Fibroblast of villous mesenchyme (primary cell): ENCODE measurements at regions not wholly inside any gene's neighbourhood (a gene's known extent, or its start where the extent isn't known, plus 50 kb on each side); places are given as distances from the start of the nearest gene placed in this dataset.

Experiments
- DNase-seq: peaks from one replicate; pipeline ENCODE4 v3.0.0-alpha.2; 2010; ENCODE audit warnings: low read depth
- H3K4me3 ChIP-seq: 2 replicates; pipeline ENCODE4 v1.5.1; 2011; ENCODE audit warnings: low read depth, mild to moderate bottlenecking, low read length
- TF ChIP-seq, protein P1 (sequence below): IDR thresholded peaks from 2 replicates; pipeline ENCODE4 v1.5.1; 2012; ENCODE audit warnings: low read depth, mild to moderate bottlenecking, low read length; ENCODE audit not compliant: insufficient read depth

DNA sequence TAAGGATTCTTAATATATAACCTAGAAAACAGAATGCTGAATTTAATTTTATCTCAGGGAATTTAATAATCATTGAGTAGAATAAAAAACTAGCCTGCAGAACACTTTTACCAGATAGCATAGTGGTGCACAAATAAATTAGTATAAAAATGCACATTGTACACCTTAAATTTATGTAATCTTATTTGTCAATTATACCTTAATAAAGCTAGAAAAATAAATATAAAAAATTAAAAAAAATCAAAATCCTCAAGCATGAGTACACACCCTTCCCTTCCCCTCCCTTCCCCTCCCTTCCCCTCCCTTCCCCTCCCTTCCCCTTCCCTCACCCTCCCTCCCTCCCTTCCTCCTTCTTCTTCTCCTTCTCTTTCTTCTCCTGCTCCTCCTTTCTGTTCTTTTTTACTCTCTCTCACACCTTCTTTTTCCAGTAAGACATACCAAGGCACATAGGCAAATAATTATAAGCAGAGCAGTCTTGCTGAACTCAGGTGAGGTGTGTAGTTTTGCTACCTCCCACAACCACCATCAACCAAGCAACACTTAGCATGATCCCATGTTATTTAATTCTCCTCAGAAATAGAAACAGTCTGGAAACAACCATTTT, 1395.0 kb downstream of the ZPLD1 start:
- TF ChIP-seq, protein P1, sequence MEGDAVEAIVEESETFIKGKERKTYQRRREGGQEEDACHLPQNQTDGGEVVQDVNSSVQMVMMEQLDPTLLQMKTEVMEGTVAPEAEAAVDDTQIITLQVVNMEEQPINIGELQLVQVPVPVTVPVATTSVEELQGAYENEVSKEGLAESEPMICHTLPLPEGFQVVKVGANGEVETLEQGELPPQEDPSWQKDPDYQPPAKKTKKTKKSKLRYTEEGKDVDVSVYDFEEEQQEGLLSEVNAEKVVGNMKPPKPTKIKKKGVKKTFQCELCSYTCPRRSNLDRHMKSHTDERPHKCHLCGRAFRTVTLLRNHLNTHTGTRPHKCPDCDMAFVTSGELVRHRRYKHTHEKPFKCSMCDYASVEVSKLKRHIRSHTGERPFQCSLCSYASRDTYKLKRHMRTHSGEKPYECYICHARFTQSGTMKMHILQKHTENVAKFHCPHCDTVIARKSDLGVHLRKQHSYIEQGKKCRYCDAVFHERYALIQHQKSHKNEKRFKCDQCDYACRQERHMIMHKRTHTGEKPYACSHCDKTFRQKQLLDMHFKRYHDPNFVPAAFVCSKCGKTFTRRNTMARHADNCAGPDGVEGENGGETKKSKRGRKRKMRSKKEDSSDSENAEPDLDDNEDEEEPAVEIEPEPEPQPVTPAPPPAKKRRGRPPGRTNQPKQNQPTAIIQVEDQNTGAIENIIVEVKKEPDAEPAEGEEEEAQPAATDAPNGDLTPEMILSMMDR, result no peak
- DNase-seq, result no peak
- no peak overlapping the region for H3K4me3 ChIP-seq

DNA sequence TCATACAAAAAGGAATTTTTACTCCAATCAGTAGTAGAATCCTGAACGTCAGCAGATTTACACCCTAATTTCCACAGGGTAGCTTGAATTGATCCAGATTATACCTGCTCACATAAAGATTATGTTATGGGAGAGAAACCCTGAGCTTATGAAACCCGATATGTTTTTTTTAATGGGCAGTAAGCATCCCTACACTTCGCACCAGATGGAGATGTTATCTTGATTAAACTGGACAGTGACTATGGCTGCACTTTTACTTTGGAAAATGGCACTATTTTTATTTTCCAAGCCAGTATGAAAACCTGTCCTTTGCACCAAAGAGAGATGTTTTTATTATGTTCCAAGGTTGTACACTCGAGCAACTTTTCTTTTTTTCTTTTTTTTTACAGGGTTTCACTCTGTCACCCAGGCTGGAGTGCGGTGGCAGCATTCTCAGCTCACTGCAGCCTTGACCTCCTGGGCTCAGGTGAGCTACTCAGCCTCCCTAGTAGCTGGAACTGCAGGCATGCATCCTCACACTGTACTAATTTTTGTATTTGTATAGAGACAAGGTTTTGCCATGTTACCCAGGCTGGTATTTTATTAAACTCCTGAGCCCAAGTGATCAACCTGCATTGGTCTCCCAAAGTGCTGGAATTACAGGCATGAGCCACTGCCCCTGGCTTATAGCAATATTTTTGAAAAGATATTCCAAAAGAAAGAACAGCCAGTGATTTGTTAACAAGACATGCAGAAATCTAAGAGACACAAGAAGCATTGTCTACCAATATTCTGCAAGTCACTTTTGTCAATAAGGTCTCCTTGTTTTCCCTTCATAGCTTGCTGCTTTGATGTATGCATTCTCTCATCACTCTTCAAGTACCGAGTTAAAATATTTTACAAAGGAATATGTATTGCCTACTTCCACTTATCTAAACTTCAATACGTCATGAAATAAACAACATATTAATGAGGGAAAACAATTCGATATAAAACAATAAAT, 1412.6 kb downstream of the ZPLD1 start:
- DNase-seq, result no peak
- TF ChIP-seq, protein P1, result no peak
- no peak overlapping the region for H3K4me3 ChIP-seq

DNA sequence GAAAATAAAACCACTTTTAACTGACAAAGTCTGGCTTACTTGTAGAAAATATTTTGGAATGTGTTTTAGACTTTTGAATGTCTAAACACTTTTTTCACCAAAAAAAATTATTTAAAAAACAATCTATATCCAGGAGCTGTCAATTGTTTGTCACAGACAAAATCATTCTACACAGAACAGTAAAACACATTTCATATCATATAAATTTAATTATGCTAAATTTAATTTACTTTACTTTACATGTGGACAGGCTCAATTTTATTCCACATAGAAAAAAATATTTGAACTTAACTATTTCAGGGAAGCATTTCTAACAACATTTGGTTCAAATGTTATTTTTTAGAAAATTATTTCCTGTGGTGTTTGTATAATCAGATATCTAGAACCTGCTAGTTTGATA, 1417.0 kb downstream of the ZPLD1 start:
- no peak for DNase-seq
- TF ChIP-seq, protein P1, result no peak

GRCh38 chr3:103862415-103862814, 1427.6 kb downstream of the ZPLD1 start:
- TF ChIP-seq, protein P1, result no peak
- DNase-seq, result no peak
- no peak overlapping the region for H3K4me3 ChIP-seq

More for the DNA sequence above, 1417.0 kb downstream of the ZPLD1 start:
- no peak overlapping the region for H3K4me3 ChIP-seq

DNA sequence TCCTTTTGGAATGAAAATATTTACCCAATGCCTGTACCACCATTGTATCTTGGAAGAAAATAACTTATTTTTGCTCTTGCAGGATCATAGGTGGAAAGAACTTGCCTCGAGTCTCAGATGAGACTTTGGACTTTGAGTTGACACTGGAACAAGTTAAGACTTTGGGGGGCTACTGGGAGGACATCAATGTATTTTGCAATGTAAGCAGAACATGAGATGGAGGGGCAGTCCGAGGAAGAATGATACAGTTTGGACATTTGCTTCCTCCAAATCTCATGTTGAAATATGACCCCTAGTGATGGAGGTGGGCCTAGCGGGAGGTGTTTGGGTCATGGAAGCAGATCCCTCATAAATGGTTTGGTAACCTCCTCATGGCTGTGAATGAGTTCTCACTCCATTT, 1428.6 kb downstream of the ZPLD1 start:
- no peak overlapping the region for H3K4me3 ChIP-seq
- TF ChIP-seq, protein P1, result no peak
- no peak for DNase-seq

GRCh38 chr3:103866113-103866512, 1431.3 kb downstream of the ZPLD1 start:
- no peak overlapping the region for H3K4me3 ChIP-seq
- no peak for DNase-seq
- TF ChIP-seq, protein P1, result no peak
